Endothelial cell of umbilical vein (primary cell): ENCODE measurements at regions not wholly inside any gene's neighbourhood (a gene's known extent, or its start where the extent isn't known, plus 50 kb on each side); places are given as distances from the start of the nearest gene placed in this dataset.

Source experiments
- BruUV-seq: library from RNA; stranded (reverse); fragments of 400-500 nt; replicated peaks from 2 replicates; lab custom pipeline; 2021; lab: Mats Ljungman, UMichigan
- CTCF ChIA-PET: fragments of 300-600, 350-600 bp; sonication (Branson Sonifier 250); formaldehyde crosslinking; loops from one replicate; lab custom pipeline; 2021; ENCODE audit warnings: antibody characterized with exemption, inconsistent platforms; lab: Charles Lee
- POLR2A ChIA-PET: fragments of 300-600, 350-600 bp; sonication (Branson Sonifier 250); formaldehyde crosslinking; loops from one replicate; lab custom pipeline; 2021; ENCODE audit warnings: antibody characterized with exemption, inconsistent platforms; lab: Charles Lee
- DNase-seq: peaks from one replicate; pipeline ENCODE4 v3.0.0-alpha.2; 2011; ENCODE audit warnings: low read depth, low spot score
- FAIRE-seq: peaks from 2 replicates; lab custom pipeline; 2011; peaks lifted over from hg19 to GRCh38; lab: Jason Lieb, UNC
- H2AFZ ChIP-seq: 2 replicates; pipeline ENCODE4 v1.6.0; 2012; ENCODE audit warnings: low read depth, low read length, control low read depth, inconsistent platforms
- H3K27ac ChIP-seq: 2 replicates; pipeline ENCODE4 v1.5.1; 2011; ENCODE audit warnings: low read depth, mild to moderate bottlenecking, control low read depth, low read length, moderate library complexity; ENCODE audit not compliant: insufficient read depth
- H3K27me3 ChIP-seq, 2 experiments: 2 replicates each; pipeline versions ENCODE4 v1.6.0 to v1.6.1; 2011; ENCODE audit warnings: low read length in 2 of 2, mixed read lengths in 1 of 2; ENCODE audit not compliant: control insufficient read depth in 2 of 2, insufficient read depth in 2 of 2
- H3K36me3 ChIP-seq, 2 experiments: 2 replicates in 1 of 2; 3 replicates in 1 of 2; pipeline ENCODE4 v1.5.1; 2011; ENCODE audit warnings: low read length in 2 of 2, mild to moderate bottlenecking in 1 of 2, moderate library complexity in 1 of 2; ENCODE audit not compliant: control insufficient read depth in 2 of 2, insufficient read depth in 2 of 2; ENCODE audit errors: extremely low read depth in 1 of 2
- H3K4me1 ChIP-seq: 3 replicates; pipeline ENCODE4 v1.5.1; 2011; ENCODE audit warnings: mild to moderate bottlenecking, low read length; ENCODE audit not compliant: control insufficient read depth, insufficient read depth; ENCODE audit errors: extremely low read depth
- H3K4me2 ChIP-seq: 2 replicates; pipeline ENCODE4 v1.6.1; 2011; ENCODE audit warnings: low read length, control low read depth, mixed read lengths; ENCODE audit not compliant: insufficient read depth
- H3K4me3 ChIP-seq, 3 experiments: fragments of 200-600 bp in 1 of 3; sonication (generic), shearing (Covaris generic) in 1 of 3; replicated peaks in 1 of 3; 2 replicates each; pipeline ENCODE4 v1.5.1; 2011 to 2016; ENCODE audit warnings: control low read depth in 3 of 3, low read length in 3 of 3, mild to moderate bottlenecking in 2 of 3, inconsistent platforms in 1 of 3, low read depth in 1 of 3, moderate library complexity in 1 of 3; ENCODE audit not compliant: insufficient read depth in 1 of 3
- H3K79me2 ChIP-seq: 2 replicates; pipeline ENCODE4 v1.6.0; 2012; ENCODE audit warnings: low read length, inconsistent platforms; ENCODE audit not compliant: control insufficient read depth, insufficient read depth
- H3K9ac ChIP-seq: replicated peaks from 2 replicates; pipeline ENCODE3; 2011; ENCODE audit warnings: low read length, control low read depth; ENCODE audit not compliant: insufficient read depth; ENCODE audit errors: extremely low read depth
- H3K9me1 ChIP-seq: replicated peaks from 3 replicates; pipeline ENCODE4 v1.6.0; 2011; ENCODE audit warnings: mild to moderate bottlenecking, low read length; ENCODE audit not compliant: control insufficient read depth, insufficient read depth; ENCODE audit errors: extremely low read depth
- H3K9me3 ChIP-seq: replicated peaks from 2 replicates; pipeline ENCODE4 v1.5.1; 2012; ENCODE audit warnings: low read length, inconsistent platforms; ENCODE audit not compliant: control insufficient read depth, insufficient read depth
- H4K20me1 ChIP-seq: replicated peaks from 2 replicates; pipeline ENCODE3; 2011; ENCODE audit warnings: mild to moderate bottlenecking, low read length; ENCODE audit not compliant: control insufficient read depth, insufficient read depth; ENCODE audit errors: extremely low read depth
- EZH2 ChIP-seq: IDR thresholded peaks from 2 replicates; pipeline ENCODE4 v1.6.1; 2012; ENCODE audit warnings: borderline replicate concordance, low read depth, mild to moderate bottlenecking, moderate library complexity, low read length, inconsistent platforms; ENCODE audit not compliant: severe bottlenecking
- FOS ChIP-seq: IDR thresholded peaks from 2 replicates; pipeline ENCODE4 v1.6.1; 2011; ENCODE audit warnings: mild to moderate bottlenecking, low read length, moderate library complexity, borderline replicate concordance; ENCODE audit not compliant: insufficient read depth
- GATA2 ChIP-seq: IDR thresholded peaks from 2 replicates; pipeline ENCODE4 v1.7.0; 2011; ENCODE audit warnings: low read depth, mild to moderate bottlenecking, moderate library complexity, mixed read lengths, low read length; ENCODE audit not compliant: insufficient read length, insufficient read depth
- JUN ChIP-seq: IDR thresholded peaks from 2 replicates; pipeline ENCODE4 v1.6.1; 2011; ENCODE audit warnings: borderline replicate concordance, low read depth; ENCODE audit not compliant: insufficient read length, insufficient read depth
- MYC ChIP-seq: IDR thresholded peaks from one replicate; pipeline ENCODE4 v1.6.1; 2011; ENCODE audit warnings: mild to moderate bottlenecking, low read depth, low read length
- POLR2A ChIP-seq: IDR thresholded peaks from 2 replicates; pipeline ENCODE4 v1.6.1; 2012; ENCODE audit warnings: low read depth, mild to moderate bottlenecking, control low read depth, low read length
- POLR2AphosphoS5 ChIP-seq: IDR thresholded peaks from 2 replicates; pipeline ENCODE4 v1.6.1; 2012; ENCODE audit warnings: low read depth, mild to moderate bottlenecking, control low read depth, low read length, moderate library complexity; ENCODE audit not compliant: insufficient read depth
- dilution Hi-C: fragments of 300-500 bp; cut with MboI; formaldehyde crosslinking; loops from one replicate; pipeline ENCODE4 v1.15.0; 2019; ENCODE audit warnings: low sequenced_read_pairs; ENCODE audit not compliant: extremely low pct_ligation_motif_present
- intact Hi-C: fragments of 100-400 bp; cut with micrococcal nuclease; formaldehyde crosslinking; loops from one replicate; pipeline ENCODE4 v1.10.0; 2022
- TF ChIP-seq, protein P1 (sequence below): IDR thresholded peaks from 2 replicates; pipeline ENCODE4 v1.6.1; 2011; ENCODE audit not compliant: insufficient read depth, insufficient read length
- TF ChIP-seq, protein P2 (sequence below), 2 donors: IDR thresholded peaks; 1 replicate in 1 of 2; 2 replicates in 1 of 2; pipeline ENCODE4 v1.5.1; 2011; ENCODE audit warnings: low read length in 2 of 2, mild to moderate bottlenecking in 2 of 2, moderate library complexity in 2 of 2, control low read depth in 1 of 2, inconsistent platforms in 1 of 2, low read depth in 1 of 2; ENCODE audit not compliant: insufficient read depth in 1 of 2; ENCODE audit errors: extremely low read depth in 1 of 2

- Histone ChIP-seq H3K4me1 (no peaks in the 10 kb centered on the region), H3K27ac (no peak overlapping the region), H3K79me2 (no peaks in the 10 kb centered on the region), H3K9ac (no peak overlapping the region), H3K36me3 (no peaks in the 10 kb centered on the region), H3K27me3 (no peaks in the 10 kb centered on the region), H3K4me2 (no peak overlapping the region), H3K4me3 (no peak overlapping the region), H3K9me1 (no peaks in the 10 kb centered on the region), H4K20me1 (no peaks in the 10 kb centered on the region), H2AFZ (no peak overlapping the region), H3K9me3 (no peaks in the 10 kb centered on the region)
- FAIRE-seq: no peak
- dilution Hi-C loops (no loop called here), intact Hi-C loops (no loop called here)
- ChIA-PET CTCF (no interaction called here), POLR2A (no interaction called here)
- DNase-seq: no peak
- no peak for TF ChIP-seq JUN
- TF ChIP-seq MYC: no peak
- no peak for TF ChIP-seq FOS
- no peak for TF ChIP-seq EZH2
- no peak for TF ChIP-seq POLR2A
- TF ChIP-seq, protein P1, sequence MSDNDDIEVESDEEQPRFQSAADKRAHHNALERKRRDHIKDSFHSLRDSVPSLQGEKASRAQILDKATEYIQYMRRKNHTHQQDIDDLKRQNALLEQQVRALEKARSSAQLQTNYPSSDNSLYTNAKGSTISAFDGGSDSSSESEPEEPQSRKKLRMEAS: no peak
- TF ChIP-seq, protein P2, sequence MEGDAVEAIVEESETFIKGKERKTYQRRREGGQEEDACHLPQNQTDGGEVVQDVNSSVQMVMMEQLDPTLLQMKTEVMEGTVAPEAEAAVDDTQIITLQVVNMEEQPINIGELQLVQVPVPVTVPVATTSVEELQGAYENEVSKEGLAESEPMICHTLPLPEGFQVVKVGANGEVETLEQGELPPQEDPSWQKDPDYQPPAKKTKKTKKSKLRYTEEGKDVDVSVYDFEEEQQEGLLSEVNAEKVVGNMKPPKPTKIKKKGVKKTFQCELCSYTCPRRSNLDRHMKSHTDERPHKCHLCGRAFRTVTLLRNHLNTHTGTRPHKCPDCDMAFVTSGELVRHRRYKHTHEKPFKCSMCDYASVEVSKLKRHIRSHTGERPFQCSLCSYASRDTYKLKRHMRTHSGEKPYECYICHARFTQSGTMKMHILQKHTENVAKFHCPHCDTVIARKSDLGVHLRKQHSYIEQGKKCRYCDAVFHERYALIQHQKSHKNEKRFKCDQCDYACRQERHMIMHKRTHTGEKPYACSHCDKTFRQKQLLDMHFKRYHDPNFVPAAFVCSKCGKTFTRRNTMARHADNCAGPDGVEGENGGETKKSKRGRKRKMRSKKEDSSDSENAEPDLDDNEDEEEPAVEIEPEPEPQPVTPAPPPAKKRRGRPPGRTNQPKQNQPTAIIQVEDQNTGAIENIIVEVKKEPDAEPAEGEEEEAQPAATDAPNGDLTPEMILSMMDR (IDR thresholded peaks at IDR 0.05; ENCODE audit: extremely low read depth in 1 of 2, insufficient read depth in 1 of 2, low read depth in 1 of 2, low read length in 2 of 2): no peak
- TF ChIP-seq POLR2AphosphoS5: no peak
- TF ChIP-seq GATA2: no peak
- no TSS peak for BruUV-seq
These were observed 101.5 kb downstream of the TMSB4Y start for GRCh38 chrY:13805057-13805735.
